Vagina (tissue), 2 donors: ENCODE measurements at regions not wholly inside any gene's neighbourhood (a gene's known extent, or its start where the extent isn't known, plus 50 kb on each side); places are given as distances from the start of the nearest gene placed in this dataset.

Experiments
- DNase-seq, 2 donors: peaks; one replicate each; pipeline ENCODE4 v3.0.0-alpha.2; 2017; ENCODE audit errors: extremely low spot score in 2 of 2
- H3K27ac ChIP-seq: fragments of 200-600 bp; sonication (generic); one replicate; pipeline ENCODE4 v1.5.1; 2019
- H3K27me3 ChIP-seq: fragments of 200-600 bp; sonication (generic); one replicate; pipeline ENCODE4 v1.5.1; 2019
- H3K36me3 ChIP-seq, 2 donors: fragments of 200-600 bp; sonication (generic); one replicate each; pipeline ENCODE4 v1.5.1; 2017 to 2019
- H3K4me1 ChIP-seq: fragments of 200-600 bp; sonication (generic); one replicate; pipeline ENCODE4 v1.5.1; 2019
- H3K4me3 ChIP-seq, 2 donors: fragments of 200-600 bp; sonication (generic); 1 replicate in 1 of 2; 2 replicates in 1 of 2; pipeline ENCODE4 v1.5.1; 2016 to 2019
- H3K9me3 ChIP-seq: fragments of 200-600 bp; sonication (generic); one replicate; pipeline ENCODE4 v1.5.1; 2019
- CTCF ChIP-seq, 3 experiments: fragments of 450-650 bp in 2 of 3; fragments of 200-600 bp in 1 of 3; sonication (generic) in 1 of 3; IDR thresholded peaks; one replicate each; pipeline ENCODE4 v1.5.1; 2017 to 2019; ENCODE audit warnings: antibody characterized with exemption in 3 of 3, mild to moderate bottlenecking in 2 of 3, moderate library complexity in 2 of 3
- POLR2A ChIP-seq, 2 donors: fragments of 450-650 bp; IDR thresholded peaks; one replicate each; pipeline ENCODE4 v1.6.1; 2017; ENCODE audit warnings: antibody characterized with exemption in 2 of 2, mild to moderate bottlenecking in 2 of 2, moderate library complexity in 2 of 2
- POLR2AphosphoS5 ChIP-seq, 2 donors: sonication (generic); formaldehyde crosslinking; IDR thresholded peaks; one replicate each; pipeline ENCODE4 v1.9.0; 2017; ENCODE audit warnings: antibody characterized with exemption in 2 of 2, mild to moderate bottlenecking in 2 of 2, low read depth in 1 of 2; ENCODE audit not compliant: insufficient read depth in 1 of 2
- intact Hi-C: fragments of 100-400 bp; cut with DNase I; formaldehyde crosslinking; loops from one replicate; pipeline ENCODE4 v1.15.1; 2023

DNA sequence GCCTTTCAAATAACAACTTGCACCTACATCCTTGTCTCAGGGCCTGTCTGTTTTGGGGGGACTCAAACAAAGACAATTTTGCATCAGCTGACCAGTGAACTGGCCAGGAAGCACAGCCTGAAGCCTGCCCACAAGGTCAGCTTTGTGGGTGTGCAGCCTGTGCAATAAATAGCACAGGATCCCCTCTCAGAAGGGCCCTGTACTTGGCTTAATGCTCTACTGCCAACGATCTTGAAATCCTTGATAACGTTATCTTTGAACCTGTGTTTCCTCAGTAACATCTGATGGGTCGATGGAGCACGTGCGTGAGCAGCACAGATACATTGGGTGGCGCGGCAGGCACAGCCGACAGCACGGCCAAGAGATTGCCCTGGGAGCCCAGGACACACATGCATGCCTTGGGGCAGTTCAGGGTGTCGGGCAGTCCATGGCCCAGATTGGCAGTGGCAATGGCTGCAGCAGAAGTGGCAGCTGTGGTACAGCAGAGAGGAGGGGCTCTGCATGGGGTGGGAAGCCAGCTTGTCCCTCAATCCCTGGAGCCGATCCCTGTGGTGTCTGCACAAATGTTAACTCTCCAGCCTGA is 58.8 kb upstream of the ATP6AP2 start:
- intact Hi-C loops = no loop called here
- Histone ChIP-seq H3K4me3 (no peak overlapping the region), H3K27ac (no peak overlapping the region), H3K27me3 (no peaks in the 10 kb centered on the region), H3K36me3 (no peaks in the 10 kb centered on the region), H3K4me1 (no peaks in the 10 kb centered on the region), H3K9me3 (no peaks in the 10 kb centered on the region)
- TF ChIP-seq POLR2A (IDR thresholded peaks at IDR 0.05) (no peak), CTCF (IDR thresholded peaks at IDR 0.05) (no peak), POLR2AphosphoS5 (IDR thresholded peaks at IDR 0.05; ENCODE audit: insufficient read depth in 1 of 2, low read depth in 1 of 2) (no peak)
- no peak for DNase-seq

GRCh38 chrX:40514376-40514775 is 66.4 kb upstream of the ATP6AP2 start:
- H3K4me1 ChIP-seq = no peaks in the 10 kb centered on the region
- no peak for TF ChIP-seq CTCF (IDR thresholded peaks at IDR 0.05)
- TF ChIP-seq POLR2A (IDR thresholded peaks at IDR 0.05) = no peak
- no peak for TF ChIP-seq POLR2AphosphoS5 (IDR thresholded peaks at IDR 0.05; ENCODE audit: insufficient read depth in 1 of 2, low read depth in 1 of 2)
- no peak overlapping the region for H3K27ac ChIP-seq
- no peaks in the 10 kb centered on the region for H3K9me3 ChIP-seq
- DNase-seq = no peak
- H3K4me3 ChIP-seq = no peak overlapping the region
- intact Hi-C loops = no loop called here
- H3K36me3 ChIP-seq = no peaks in the 10 kb centered on the region
- no peaks in the 10 kb centered on the region for H3K27me3 ChIP-seq

DNA sequence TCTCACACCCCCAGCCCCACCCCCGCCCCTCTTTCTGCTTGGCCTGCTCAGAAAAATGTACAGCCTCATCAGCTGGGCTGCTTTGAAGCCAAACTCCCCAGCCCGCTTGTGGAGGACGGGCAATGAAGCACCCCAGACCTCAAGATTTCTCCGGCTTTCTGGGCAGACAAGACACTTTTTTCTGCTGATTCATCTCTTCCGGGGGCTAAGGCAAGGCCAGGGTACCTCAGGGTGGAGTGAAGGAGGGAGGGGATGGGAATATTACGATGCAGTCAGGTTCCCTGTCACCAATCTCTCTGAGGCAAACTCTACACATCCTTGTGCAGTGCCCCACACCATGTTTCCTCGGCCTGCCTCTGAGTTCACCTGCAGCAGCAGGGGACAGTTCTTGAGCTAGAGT is 66.9 kb upstream of the ATP6AP2 start:
- Histone ChIP-seq H3K27ac (no peak overlapping the region), H3K9me3 (no peaks in the 10 kb centered on the region), H3K4me3 (no peak overlapping the region), H3K27me3 (no peaks in the 10 kb centered on the region), H3K4me1 (no peaks in the 10 kb centered on the region), H3K36me3 (no peaks in the 10 kb centered on the region)
- DNase-seq = no peak
- intact Hi-C loops = no loop called here
- TF ChIP-seq POLR2AphosphoS5 (IDR thresholded peaks at IDR 0.05; ENCODE audit: insufficient read depth in 1 of 2, low read depth in 1 of 2) (no peak), CTCF (IDR thresholded peaks at IDR 0.05) (no peak), POLR2A (IDR thresholded peaks at IDR 0.05) (no peak)

GRCh38 chrX:40513012-40513411 is 67.8 kb upstream of the ATP6AP2 start:
- TF ChIP-seq CTCF (IDR thresholded peaks at IDR 0.05) = no peak
- no peak for TF ChIP-seq POLR2A (IDR thresholded peaks at IDR 0.05)
- TF ChIP-seq POLR2AphosphoS5 (IDR thresholded peaks at IDR 0.05; ENCODE audit: insufficient read depth in 1 of 2, low read depth in 1 of 2) = no peak
- Histone ChIP-seq H3K36me3 (no peaks in the 10 kb centered on the region), H3K27me3 (no peaks in the 10 kb centered on the region), H3K9me3 (no peaks in the 10 kb centered on the region), H3K4me1 (no peaks in the 10 kb centered on the region), H3K4me3 (no peak overlapping the region), H3K27ac (no peak overlapping the region)
- intact Hi-C loops = no loop called here
- DNase-seq = no peak

DNA sequence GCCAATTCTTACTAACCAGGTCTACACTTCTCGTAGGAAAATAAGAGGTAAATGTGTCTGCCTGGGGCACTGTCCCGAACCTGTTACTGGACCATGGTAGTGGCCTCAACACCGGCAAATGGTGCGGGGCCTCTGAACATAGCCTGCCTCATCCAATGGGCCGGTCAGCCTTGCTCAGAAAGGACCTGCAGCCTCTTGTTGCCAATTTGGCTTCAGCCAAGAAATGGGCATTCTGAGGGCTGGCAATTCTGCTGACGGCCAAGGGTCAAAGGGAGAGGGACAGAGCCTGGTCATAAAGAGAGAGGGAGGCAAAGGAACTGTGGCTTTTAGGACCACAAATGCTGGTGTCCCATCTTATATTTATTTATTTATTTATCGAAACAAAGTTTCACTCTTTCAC is 69.5 kb upstream of the ATP6AP2 start:
- no peak overlapping the region for H3K4me3 ChIP-seq
- intact Hi-C loops = no loop called here
- H3K27me3 ChIP-seq = no peaks in the 10 kb centered on the region
- no peaks in the 10 kb centered on the region for H3K4me1 ChIP-seq
- H3K36me3 ChIP-seq = no peaks in the 10 kb centered on the region
- no peak overlapping the region for H3K27ac ChIP-seq
- H3K9me3 ChIP-seq = no peaks in the 10 kb centered on the region
- DNase-seq = no peak
- TF ChIP-seq CTCF (IDR thresholded peaks at IDR 0.05) (no peak), POLR2AphosphoS5 (IDR thresholded peaks at IDR 0.05; ENCODE audit: insufficient read depth in 1 of 2, low read depth in 1 of 2) (no peak), POLR2A (IDR thresholded peaks at IDR 0.05) (no peak)
